DOHH2 (cell line): ENCODE measurements at regions not wholly inside any gene's neighbourhood (a gene's known extent, or its start where the extent isn't known, plus 50 kb on each side); places are given as distances from the start of the nearest gene placed in this dataset.

ENCODE experiments used
- CTCF ChIP-seq: fragments of 200-600 bp; sonication (generic); IDR thresholded peaks from one replicate; pipeline ENCODE4 v1.5.1; 2014; ENCODE audit warnings: antibody characterized with exemption, mild to moderate bottlenecking, low read depth, low read length; ENCODE audit not compliant: poor library complexity, severe bottlenecking
- EZH2phosphoT487 ChIP-seq: fragments of 200-600 bp; sonication (generic); IDR thresholded peaks from 2 replicates; pipeline ENCODE4 v1.6.1; 2017; ENCODE audit warnings: borderline replicate concordance, mild to moderate bottlenecking, antibody characterized with exemption, low read length, moderate library complexity, mixed read lengths

GRCh38 chr2:176574484-176575236, 305.4 kb downstream of the MTX2 start:
- no peak for TF ChIP-seq CTCF
- no peak for TF ChIP-seq EZH2phosphoT487
